ENCODE measurements at regions not wholly inside any gene's neighbourhood (a gene's known extent, or its start where the extent isn't known, plus 50 kb on each side); places are given as distances from the start of the nearest gene placed in this dataset.

- no peak for DNase-seq
- 96% methylated on average over 4 of the region's 4 CpGs for WGBS, 2 donors
Measured at GRCh38 chr4:115315182-115315581, 201.8 kb upstream of the NDST4 start.

GRCh38 chr4:115310641-115311040 is 197.2 kb upstream of the NDST4 start:
- H3K4me3 ChIP-seq (replicated peaks in 1 of 3), result no peak overlapping the region
- H3K4me1 ChIP-seq, result no peaks in the 10 kb centered on the region
- H3K9me3 ChIP-seq, result no peaks in the 10 kb centered on the region
- no peaks in the 10 kb centered on the region for H3K36me3 ChIP-seq
- H3K27ac ChIP-seq, result no peak overlapping the region
- no peak for TF ChIP-seq CTCF (IDR thresholded peaks at IDR 0.05)
- TF ChIP-seq POLR2A (IDR thresholded peaks at IDR 0.05), result no peak
- 83 to 87% methylated on average over 2 of the region's 2 CpGs for WGBS, 2 donors
- no peak for DNase-seq
- intact Hi-C loops (cut with DNase I), result no loop called here
- no peaks in the 10 kb centered on the region for H3K27me3 ChIP-seq

More at GRCh38 chr4:115315182-115315581, 201.8 kb upstream of the NDST4 start:
- TF ChIP-seq CTCF (IDR thresholded peaks at IDR 0.05) (no peak), POLR2A (IDR thresholded peaks at IDR 0.05) (no peak)
- no peaks in the 10 kb centered on the region for H3K36me3 ChIP-seq
- no peaks in the 10 kb centered on the region for H3K4me1 ChIP-seq
- intact Hi-C loops (cut with DNase I), result no loop called here
- H3K27ac ChIP-seq, result no peak overlapping the region
- H3K4me3 ChIP-seq (replicated peaks in 1 of 3), result no peak overlapping the region
- no peaks in the 10 kb centered on the region for H3K27me3 ChIP-seq
- H3K9me3 ChIP-seq, result no peaks in the 10 kb centered on the region

GRCh38 chr4:115294717-115295116 is 181.3 kb upstream of the NDST4 start:
- DNase-seq, result no peak
- no peak overlapping the region for H3K27ac ChIP-seq
- no peak overlapping the region for H3K4me3 ChIP-seq (replicated peaks in 1 of 3)
- intact Hi-C loops (cut with DNase I), result no loop called here
- H3K4me1 ChIP-seq, result no peaks in the 10 kb centered on the region
- H3K36me3 ChIP-seq, result no peaks in the 10 kb centered on the region
- TF ChIP-seq POLR2A (IDR thresholded peaks at IDR 0.05), result no peak
- no peak for TF ChIP-seq CTCF (IDR thresholded peaks at IDR 0.05)
- no peaks in the 10 kb centered on the region for H3K9me3 ChIP-seq
- H3K27me3 ChIP-seq, result no peaks in the 10 kb centered on the region
- 85 to 86% methylated on average over 1 of the region's 1 CpG for WGBS, 2 donors

- no peak for DNase-seq
- 85 to 94% methylated on average over 1 of the region's 1 CpG for WGBS, 2 donors
- Histone ChIP-seq H3K36me3 (no peaks in the 10 kb centered on the region), H3K4me3 (replicated peaks in 1 of 3) (no peak overlapping the region), H3K27ac (no peak overlapping the region), H3K9me3 (no peaks in the 10 kb centered on the region), H3K4me1 (no peaks in the 10 kb centered on the region), H3K27me3 (no peaks in the 10 kb centered on the region)
- intact Hi-C loops (cut with DNase I), result no loop called here
- no peak for TF ChIP-seq POLR2A (IDR thresholded peaks at IDR 0.05)
- TF ChIP-seq CTCF (IDR thresholded peaks at IDR 0.05), result no peak
Measured at GRCh38 chr4:115293093-115293462, 179.7 kb upstream of the NDST4 start.

- H3K27ac ChIP-seq, result no peak overlapping the region
- no peak for TF ChIP-seq CTCF (IDR thresholded peaks at IDR 0.05)
- no peak for TF ChIP-seq POLR2A (IDR thresholded peaks at IDR 0.05)
- DNase-seq, result no peak
- H3K36me3 ChIP-seq, result no peaks in the 10 kb centered on the region
- no peaks in the 10 kb centered on the region for H3K9me3 ChIP-seq
- no peak overlapping the region for H3K4me3 ChIP-seq (replicated peaks in 1 of 3)
- H3K27me3 ChIP-seq, result no peaks in the 10 kb centered on the region
- intact Hi-C loops (cut with DNase I), result no loop called here
- WGBS, 2 donors, result 55 to 70% methylated on average over 2 of the region's 2 CpGs
- no peaks in the 10 kb centered on the region for H3K4me1 ChIP-seq
Measured at GRCh38 chr4:115292320-115293092, 179.1 kb upstream of the NDST4 start.
